WTC11 (cell line): ENCODE measurements at regions not wholly inside any gene's neighbourhood (a gene's known extent, or its start where the extent isn't known, plus 50 kb on each side); places are given as distances from the start of the nearest gene placed in this dataset.

Source experiments
- ATAC-seq: fragments of 200-7000 bp; cut with Tn5 transposase; 2 replicates; pipeline ENCODE4 v1.10.0; 2021; ENCODE audit warnings: mild to moderate bottlenecking, moderate library complexity
- CTCF ChIA-PET: fragments of 300-600 bp; sonication (Branson Sonifier 250); formaldehyde crosslinking; loops from one replicate; lab custom pipeline; 2021; ENCODE audit warnings: antibody characterized with exemption; lab: Charles Lee
- POLR2A ChIA-PET: fragments of 350-600 bp; sonication (Branson Sonifier 250); formaldehyde crosslinking; loops from one replicate; lab custom pipeline; 2021; ENCODE audit warnings: antibody characterized with exemption; lab: Charles Lee
- DNase-seq: peaks from one replicate; pipeline ENCODE4 v3.0.0; 2021; ENCODE audit warnings: low spot score
- H3K27ac Mint-ChIP-seq: 2 replicates; pipeline ENCODE4 v1.8.0; 2021; ENCODE audit warnings: mixed read lengths
- H3K27me3 Mint-ChIP-seq: 2 replicates; pipeline ENCODE4 v1.8.0; 2021; ENCODE audit warnings: low read depth, mild to moderate bottlenecking, moderate library complexity, mixed read lengths
- H3K36me3 Mint-ChIP-seq: 2 replicates; pipeline ENCODE4 v1.8.0; 2021; ENCODE audit warnings: mixed read lengths
- H3K4me1 Mint-ChIP-seq: 2 replicates; pipeline ENCODE4 v1.8.0; 2022; ENCODE audit warnings: mixed read lengths
- H3K4me3 Mint-ChIP-seq: 2 replicates; pipeline ENCODE4 v1.8.0; 2021; ENCODE audit warnings: mild to moderate bottlenecking, moderate library complexity, mixed read lengths
- H3K9me3 Mint-ChIP-seq: 2 replicates; pipeline ENCODE4 v1.8.0; 2021; ENCODE audit warnings: mixed read lengths
- CREB1 ChIP-seq: sonication (generic); formaldehyde crosslinking; IDR thresholded peaks from 2 replicates; pipeline ENCODE4 v1.8.0; 2023; ENCODE audit warnings: mild to moderate bottlenecking, missing genetic modification reagents
- ETV6 ChIP-seq: sonication (generic); formaldehyde crosslinking; IDR thresholded peaks from 2 replicates; pipeline ENCODE4 v1.8.1; 2022; ENCODE audit warnings: mild to moderate bottlenecking, missing genetic modification reagents
- JAZF1 ChIP-seq: fragments of 250-450 bp; sonication (Bioruptor Pico); IDR thresholded peaks from 2 replicates; pipeline ENCODE4 v1.9.0; 2021; ENCODE audit warnings: moderate library complexity, mild to moderate bottlenecking, inconsistent platforms
- JUN ChIP-seq: sonication (generic); formaldehyde crosslinking; IDR thresholded peaks from 2 replicates; pipeline ENCODE4 v1.8.0; 2023; ENCODE audit warnings: mild to moderate bottlenecking, missing genetic modification reagents
- NR3C1 ChIP-seq: sonication (generic); formaldehyde crosslinking; conservative IDR thresholded peaks from 2 replicates; pipeline ENCODE4 v1.8.1; 2023; ENCODE audit warnings: low read depth, mild to moderate bottlenecking, missing genetic modification reagents
- RORB ChIP-seq: fragments of 250-450 bp; sonication (Bioruptor Pico); IDR thresholded peaks from 2 replicates; pipeline ENCODE4 v1.9.0; 2021; ENCODE audit warnings: mild to moderate bottlenecking
- SMAD4 ChIP-seq: sonication (generic); formaldehyde crosslinking; IDR thresholded peaks from 2 replicates; pipeline ENCODE4 v1.8.0; 2022; ENCODE audit warnings: mild to moderate bottlenecking, missing genetic modification reagents
- SOX15 ChIP-seq: fragments of 250-450 bp; sonication (Bioruptor Pico); IDR thresholded peaks from 2 replicates; pipeline ENCODE4 v1.9.0; 2021; ENCODE audit warnings: mild to moderate bottlenecking
- SP1 ChIP-seq: sonication (generic); formaldehyde crosslinking; conservative IDR thresholded peaks from 2 replicates; pipeline ENCODE4 v1.8.1; 2022; ENCODE audit warnings: missing genetic modification reagents
- ZNF416 ChIP-seq: fragments of 250-450 bp; sonication (Bioruptor Pico); IDR thresholded peaks from 2 replicates; pipeline ENCODE4 v1.9.0; 2021; ENCODE audit warnings: mild to moderate bottlenecking, inconsistent platforms
- TF ChIP-seq, protein P1 (sequence below): sonication (generic); formaldehyde crosslinking; IDR thresholded peaks from 2 replicates; pipeline ENCODE4 v1.8.1; 2022; ENCODE audit warnings: mild to moderate bottlenecking, missing genetic modification reagents, moderate library complexity, borderline replicate concordance
- TF ChIP-seq, protein P2 (sequence below): sonication (generic); formaldehyde crosslinking; IDR thresholded peaks from 2 replicates; pipeline ENCODE4 v1.8.1; 2023; ENCODE audit warnings: mild to moderate bottlenecking, missing genetic modification reagents
- TF ChIP-seq, protein P3 (sequence below): sonication (generic); formaldehyde crosslinking; IDR thresholded peaks from 2 replicates; pipeline ENCODE4 v1.8.0; 2023; ENCODE audit warnings: missing genetic modification reagents
- TF ChIP-seq, protein P4 (sequence below): sonication (generic); formaldehyde crosslinking; conservative IDR thresholded peaks from 2 replicates; pipeline ENCODE4 v1.8.1; 2022; ENCODE audit warnings: mild to moderate bottlenecking, missing genetic modification reagents
- TF ChIP-seq, protein P5 (sequence below): sonication (generic); formaldehyde crosslinking; IDR thresholded peaks from 2 replicates; pipeline ENCODE4 v1.8.1; 2023; ENCODE audit warnings: mild to moderate bottlenecking, missing genetic modification reagents, borderline replicate concordance
- TF ChIP-seq, protein P6 (sequence below): sonication (generic); formaldehyde crosslinking; IDR thresholded peaks from 2 replicates; pipeline ENCODE4 v1.8.1; 2022; ENCODE audit warnings: missing genetic modification reagents, borderline replicate concordance

DNA sequence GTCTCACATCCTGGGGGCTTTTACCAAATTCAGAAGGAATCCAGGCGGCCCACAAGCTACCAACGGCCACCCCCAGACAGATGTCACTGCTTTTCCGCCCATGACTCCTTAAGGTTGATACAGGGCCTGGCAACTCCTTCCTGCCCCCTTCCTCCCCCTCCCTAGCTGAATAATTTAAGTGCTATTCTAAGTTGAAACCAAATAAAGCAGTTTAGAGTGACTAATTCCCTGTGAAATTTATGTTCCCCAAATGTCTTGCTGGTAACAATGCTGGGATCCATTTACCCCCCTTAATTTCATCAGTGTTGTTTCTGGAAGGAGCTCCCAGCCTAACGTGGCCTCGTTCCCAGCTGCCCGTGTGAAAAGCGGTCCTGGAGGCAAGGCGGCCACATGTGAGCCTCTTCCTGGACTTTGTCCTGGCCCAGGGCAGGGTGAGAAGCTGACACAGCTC lies 109.6 kb downstream of the TMEM130 start (continued):
- TF ChIP-seq, protein P1, sequence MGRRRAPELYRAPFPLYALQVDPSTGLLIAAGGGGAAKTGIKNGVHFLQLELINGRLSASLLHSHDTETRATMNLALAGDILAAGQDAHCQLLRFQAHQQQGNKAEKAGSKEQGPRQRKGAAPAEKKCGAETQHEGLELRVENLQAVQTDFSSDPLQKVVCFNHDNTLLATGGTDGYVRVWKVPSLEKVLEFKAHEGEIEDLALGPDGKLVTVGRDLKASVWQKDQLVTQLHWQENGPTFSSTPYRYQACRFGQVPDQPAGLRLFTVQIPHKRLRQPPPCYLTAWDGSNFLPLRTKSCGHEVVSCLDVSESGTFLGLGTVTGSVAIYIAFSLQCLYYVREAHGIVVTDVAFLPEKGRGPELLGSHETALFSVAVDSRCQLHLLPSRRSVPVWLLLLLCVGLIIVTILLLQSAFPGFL (CRISPR knock-in tag): no peak
- TF ChIP-seq JUN (CRISPR knock-in tag): no peak

DNA sequence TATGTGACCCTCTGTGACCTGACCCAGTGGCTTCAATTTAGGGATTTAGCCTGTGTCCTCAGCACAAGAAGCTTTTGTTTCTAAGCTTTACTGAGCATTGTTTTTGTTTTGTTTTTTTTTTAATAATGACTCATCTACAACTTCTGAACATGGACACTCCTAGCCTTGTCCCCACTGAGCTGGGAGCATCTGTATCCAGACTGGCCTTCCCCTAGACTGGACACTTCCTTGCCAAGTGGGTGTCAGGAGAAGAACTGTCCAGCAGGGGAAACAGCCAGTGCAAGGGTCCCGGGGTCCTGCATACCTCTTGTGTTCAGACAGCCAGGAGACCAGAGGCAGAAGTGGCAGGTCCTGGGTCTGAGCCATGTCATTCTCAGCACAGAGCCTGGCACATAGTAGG lies 108.6 kb downstream of the TMEM130 start:
- Mint-ChIP-seq H3K36me3 (no peaks in the 10 kb centered on the region), H3K27ac (no peak overlapping the region), H3K4me1 (no peaks in the 10 kb centered on the region)
- ChIA-PET CTCF (no interaction called here), POLR2A (no interaction called here)
- DNase-seq: no peak
- TF ChIP-seq RORB: no peak
- TF ChIP-seq, all 79 proteins: peak for 0
- H3K27me3 Mint-ChIP-seq: no peaks in the 10 kb centered on the region; the same call in 1 of the 2 replicates
- no peak for ATAC-seq
- 0 out of 2 replicates have a peak, but pooled peaks cover 4% of the 10 kb centered on the region for H3K9me3 Mint-ChIP-seq
- H3K4me3 Mint-ChIP-seq: no peak overlapping the region

DNA sequence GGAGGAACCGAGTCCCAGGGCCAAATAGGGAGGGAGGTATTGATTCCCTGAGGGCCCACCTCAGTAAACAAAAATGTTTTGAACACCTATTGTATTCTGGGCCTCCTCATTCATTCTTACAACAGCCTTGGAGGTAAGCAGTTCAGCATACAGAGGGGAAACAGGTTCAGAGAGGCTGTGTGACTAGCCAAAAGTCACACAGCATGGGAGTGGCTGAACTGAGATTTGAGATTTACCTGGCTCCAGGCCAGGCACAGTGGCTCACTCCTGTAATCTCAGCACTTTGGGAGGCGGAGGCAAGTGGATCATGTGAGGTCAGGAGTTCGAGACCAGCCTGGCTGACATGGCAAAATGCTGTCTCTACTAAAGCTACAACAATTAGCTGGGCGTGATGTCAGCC lies 107.2 kb downstream of the TMEM130 start:
- Mint-ChIP-seq H3K36me3 (no peaks in the 10 kb centered on the region), H3K27ac (no peak overlapping the region), H3K4me1 (no peaks in the 10 kb centered on the region), H3K4me3 (no peak overlapping the region), H3K27me3 (no peaks in the 10 kb centered on the region; the same call in 1 of the 2 replicates), H3K9me3 (0 out of 2 replicates have a peak, but pooled peaks cover 4% of the 10 kb centered on the region)
- no peak for ATAC-seq
- DNase-seq: no peak
- ChIA-PET POLR2A (interaction anchor here (0.6 kb wide), 1 partner anchor 1831 kb away, joined by 4 read pairs; no protein-coding TSS in a partner anchor), CTCF (interaction anchor here (0.7 to 1.1 kb wide), 3 partner anchors 17 to 265 kb away, joined by 3 to 6 read pairs (median 4); no protein-coding TSS in a partner anchor)
- TF ChIP-seq NR3C1 (no peak), SMAD4 (CRISPR knock-in tag) (no peak), CREB1 (CRISPR knock-in tag) (no peak), JAZF1 (CRISPR knock-in tag) (no peak), ETV6 (no peak), SP1 (CRISPR knock-in tag) (no peak), ZNF416 (no peak), SOX15 (CRISPR knock-in tag) (no peak)
- TF ChIP-seq, protein P2, sequence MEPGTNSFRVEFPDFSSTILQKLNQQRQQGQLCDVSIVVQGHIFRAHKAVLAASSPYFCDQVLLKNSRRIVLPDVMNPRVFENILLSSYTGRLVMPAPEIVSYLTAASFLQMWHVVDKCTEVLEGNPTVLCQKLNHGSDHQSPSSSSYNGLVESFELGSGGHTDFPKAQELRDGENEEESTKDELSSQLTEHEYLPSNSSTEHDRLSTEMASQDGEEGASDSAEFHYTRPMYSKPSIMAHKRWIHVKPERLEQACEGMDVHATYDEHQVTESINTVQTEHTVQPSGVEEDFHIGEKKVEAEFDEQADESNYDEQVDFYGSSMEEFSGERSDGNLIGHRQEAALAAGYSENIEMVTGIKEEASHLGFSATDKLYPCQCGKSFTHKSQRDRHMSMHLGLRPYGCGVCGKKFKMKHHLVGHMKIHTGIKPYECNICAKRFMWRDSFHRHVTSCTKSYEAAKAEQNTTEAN (CRISPR knock-in tag): no peak
- TF ChIP-seq, protein P3, sequence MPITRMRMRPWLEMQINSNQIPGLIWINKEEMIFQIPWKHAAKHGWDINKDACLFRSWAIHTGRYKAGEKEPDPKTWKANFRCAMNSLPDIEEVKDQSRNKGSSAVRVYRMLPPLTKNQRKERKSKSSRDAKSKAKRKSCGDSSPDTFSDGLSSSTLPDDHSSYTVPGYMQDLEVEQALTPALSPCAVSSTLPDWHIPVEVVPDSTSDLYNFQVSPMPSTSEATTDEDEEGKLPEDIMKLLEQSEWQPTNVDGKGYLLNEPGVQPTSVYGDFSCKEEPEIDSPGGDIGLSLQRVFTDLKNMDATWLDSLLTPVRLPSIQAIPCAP: no peak
- TF ChIP-seq, protein P4, sequence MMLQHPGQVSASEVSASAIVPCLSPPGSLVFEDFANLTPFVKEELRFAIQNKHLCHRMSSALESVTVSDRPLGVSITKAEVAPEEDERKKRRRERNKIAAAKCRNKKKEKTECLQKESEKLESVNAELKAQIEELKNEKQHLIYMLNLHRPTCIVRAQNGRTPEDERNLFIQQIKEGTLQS (CRISPR knock-in tag): no peak
- TF ChIP-seq, protein P5, sequence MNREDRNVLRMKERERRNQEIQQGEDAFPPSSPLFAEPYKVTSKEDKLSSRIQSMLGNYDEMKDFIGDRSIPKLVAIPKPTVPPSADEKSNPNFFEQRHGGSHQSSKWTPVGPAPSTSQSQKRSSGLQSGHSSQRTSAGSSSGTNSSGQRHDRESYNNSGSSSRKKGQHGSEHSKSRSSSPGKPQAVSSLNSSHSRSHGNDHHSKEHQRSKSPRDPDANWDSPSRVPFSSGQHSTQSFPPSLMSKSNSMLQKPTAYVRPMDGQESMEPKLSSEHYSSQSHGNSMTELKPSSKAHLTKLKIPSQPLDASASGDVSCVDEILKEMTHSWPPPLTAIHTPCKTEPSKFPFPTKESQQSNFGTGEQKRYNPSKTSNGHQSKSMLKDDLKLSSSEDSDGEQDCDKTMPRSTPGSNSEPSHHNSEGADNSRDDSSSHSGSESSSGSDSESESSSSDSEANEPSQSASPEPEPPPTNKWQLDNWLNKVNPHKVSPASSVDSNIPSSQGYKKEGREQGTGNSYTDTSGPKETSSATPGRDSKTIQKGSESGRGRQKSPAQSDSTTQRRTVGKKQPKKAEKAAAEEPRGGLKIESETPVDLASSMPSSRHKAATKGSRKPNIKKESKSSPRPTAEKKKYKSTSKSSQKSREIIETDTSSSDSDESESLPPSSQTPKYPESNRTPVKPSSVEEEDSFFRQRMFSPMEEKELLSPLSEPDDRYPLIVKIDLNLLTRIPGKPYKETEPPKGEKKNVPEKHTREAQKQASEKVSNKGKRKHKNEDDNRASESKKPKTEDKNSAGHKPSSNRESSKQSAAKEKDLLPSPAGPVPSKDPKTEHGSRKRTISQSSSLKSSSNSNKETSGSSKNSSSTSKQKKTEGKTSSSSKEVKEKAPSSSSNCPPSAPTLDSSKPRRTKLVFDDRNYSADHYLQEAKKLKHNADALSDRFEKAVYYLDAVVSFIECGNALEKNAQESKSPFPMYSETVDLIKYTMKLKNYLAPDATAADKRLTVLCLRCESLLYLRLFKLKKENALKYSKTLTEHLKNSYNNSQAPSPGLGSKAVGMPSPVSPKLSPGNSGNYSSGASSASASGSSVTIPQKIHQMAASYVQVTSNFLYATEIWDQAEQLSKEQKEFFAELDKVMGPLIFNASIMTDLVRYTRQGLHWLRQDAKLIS (CRISPR knock-in tag): no peak
- TF ChIP-seq, protein P6, sequence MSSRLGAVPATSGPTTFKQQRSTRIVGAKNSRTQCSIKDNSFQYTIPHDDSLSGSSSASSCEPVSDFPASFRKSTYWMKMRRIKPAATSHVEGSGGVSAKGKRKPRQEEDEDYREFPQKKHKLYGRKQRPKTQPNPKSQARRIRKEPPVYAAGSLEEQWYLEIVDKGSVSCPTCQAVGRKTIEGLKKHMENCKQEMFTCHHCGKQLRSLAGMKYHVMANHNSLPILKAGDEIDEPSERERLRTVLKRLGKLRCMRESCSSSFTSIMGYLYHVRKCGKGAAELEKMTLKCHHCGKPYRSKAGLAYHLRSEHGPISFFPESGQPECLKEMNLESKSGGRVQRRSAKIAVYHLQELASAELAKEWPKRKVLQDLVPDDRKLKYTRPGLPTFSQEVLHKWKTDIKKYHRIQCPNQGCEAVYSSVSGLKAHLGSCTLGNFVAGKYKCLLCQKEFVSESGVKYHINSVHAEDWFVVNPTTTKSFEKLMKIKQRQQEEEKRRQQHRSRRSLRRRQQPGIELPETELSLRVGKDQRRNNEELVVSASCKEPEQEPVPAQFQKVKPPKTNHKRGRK (CRISPR knock-in tag): no peak
